ENCODE measurements at regions not wholly inside any gene's neighbourhood (a gene's known extent, or its start where the extent isn't known, plus 50 kb on each side); places are given as distances from the start of the nearest gene placed in this dataset.

DNA sequence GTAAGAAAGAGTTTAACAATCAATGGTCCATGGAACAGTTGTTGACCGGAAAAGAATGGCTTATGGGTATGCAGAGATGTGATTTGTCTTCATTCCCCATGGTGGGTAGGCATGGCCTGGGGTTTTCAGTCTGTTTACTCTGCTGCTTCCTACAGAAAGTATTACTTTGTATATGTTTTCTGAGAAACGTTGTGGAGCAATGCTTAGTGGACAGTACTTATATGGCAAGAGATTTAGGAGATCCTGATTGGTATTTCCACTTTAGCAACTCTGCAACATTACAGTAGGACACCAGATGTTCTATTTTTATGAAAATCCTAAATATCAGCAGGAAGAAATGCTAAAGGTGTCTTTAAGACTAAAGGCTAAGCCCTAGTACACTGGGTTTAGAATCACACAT, 309.1 kb downstream of the AASDHPPT start:
- no peaks in the 10 kb centered on the region for H3K36me3 ChIP-seq (ENCODE audit: control insufficient read depth in 4 of 4, insufficient read depth in 4 of 4, low read length in 3 of 4)
- H3K9me3 ChIP-seq (ENCODE audit: control extremely low read depth in 1 of 5, control insufficient read depth in 4 of 5, insufficient read depth in 2 of 5, low read depth in 1 of 5, low read length in 4 of 5), result no peaks in the 10 kb centered on the region
- no CpG with 5 or more reads among the region's 2 CpGs for WGBS (ENCODE audit: insufficient coverage)
- ChIA-PET CTCF (no interaction called here), POLR2A (no interaction called here)
- no peaks in the 10 kb centered on the region for H3K27me3 ChIP-seq (replicated peaks in 2 of 5; ENCODE audit: control insufficient read depth in 4 of 5, insufficient read depth in 5 of 5, low read length in 4 of 5)
- H3K4me1 ChIP-seq (ENCODE audit: control extremely low read depth in 1 of 4, control insufficient read depth in 4 of 4, insufficient read depth in 4 of 4, low read length in 3 of 4), result no peaks in the 10 kb centered on the region
- DNase-seq, result no peak
- no peak overlapping the region for H3K27ac ChIP-seq (ENCODE audit: insufficient read depth in 1 of 2, low read depth in 1 of 2, low read length in 2 of 2, poor library complexity in 1 of 2, severe bottlenecking in 2 of 2)
- H3K4me3 ChIP-seq (ENCODE audit: control insufficient read depth in 1 of 7, extremely low read depth in 1 of 7, insufficient read depth in 4 of 7, low read depth in 2 of 7, low read length in 6 of 7), result no peak overlapping the region

DNA sequence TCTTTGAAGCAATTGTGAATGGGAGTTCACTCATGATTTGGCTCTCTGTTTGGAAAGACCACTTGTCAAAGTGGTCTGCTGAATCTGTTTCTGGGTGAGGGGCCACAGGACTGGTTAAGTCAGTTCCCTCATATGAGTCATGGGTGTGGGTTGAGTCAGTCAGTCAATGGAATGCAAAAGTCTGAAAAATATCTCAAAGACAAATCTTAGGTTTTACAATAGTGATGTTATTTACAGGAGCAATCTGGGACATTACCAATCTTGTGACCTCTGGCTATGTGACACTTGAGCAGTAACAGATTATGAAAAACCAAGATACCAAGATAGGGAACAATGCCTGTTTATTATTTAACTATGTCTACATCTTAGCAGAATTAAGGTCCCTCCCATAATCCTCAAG, 311.6 kb downstream of the AASDHPPT start:
- POLR2A ChIA-PET, result no interaction called here
- CTCF ChIA-PET, result no interaction called here

DNA sequence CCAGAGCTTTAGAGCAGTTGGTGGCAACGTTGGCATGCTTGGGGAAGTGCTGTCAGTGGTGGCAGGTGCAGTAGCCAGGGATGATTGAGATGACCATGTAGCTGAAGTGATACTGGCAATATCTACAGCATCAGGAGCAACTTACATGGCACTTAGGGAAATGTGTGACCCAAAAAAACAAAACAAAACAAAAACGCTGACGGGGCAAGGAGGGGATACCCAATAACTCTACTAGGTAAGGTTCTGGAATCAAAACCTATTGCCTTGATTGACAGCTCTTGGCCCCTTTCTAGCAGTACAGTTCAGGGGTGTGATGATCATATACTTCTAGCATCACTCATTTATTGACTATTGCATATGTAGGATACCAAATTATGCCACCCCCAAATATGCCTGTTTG, 312.6 kb downstream of the AASDHPPT start:
- WGBS (ENCODE audit: insufficient coverage), result 80% methylated on average over 1 of the region's 3 CpGs
- Histone ChIP-seq H3K36me3 (ENCODE audit: control insufficient read depth in 4 of 4, insufficient read depth in 4 of 4, low read length in 3 of 4) (no peaks in the 10 kb centered on the region), H3K4me1 (ENCODE audit: control extremely low read depth in 1 of 4, control insufficient read depth in 4 of 4, insufficient read depth in 4 of 4, low read length in 3 of 4) (no peaks in the 10 kb centered on the region), H3K27ac (ENCODE audit: insufficient read depth in 1 of 2, low read depth in 1 of 2, low read length in 2 of 2, poor library complexity in 1 of 2, severe bottlenecking in 2 of 2) (no peak overlapping the region), H3K27me3 (replicated peaks in 2 of 5; ENCODE audit: control insufficient read depth in 4 of 5, insufficient read depth in 5 of 5, low read length in 4 of 5) (no peaks in the 10 kb centered on the region), H3K9me3 (ENCODE audit: control extremely low read depth in 1 of 5, control insufficient read depth in 4 of 5, insufficient read depth in 2 of 5, low read depth in 1 of 5, low read length in 4 of 5) (no peaks in the 10 kb centered on the region), H3K4me3 (ENCODE audit: control insufficient read depth in 1 of 7, extremely low read depth in 1 of 7, insufficient read depth in 4 of 7, low read depth in 2 of 7, low read length in 6 of 7) (no peak overlapping the region)
- CTCF ChIA-PET, result no interaction called here
- POLR2A ChIA-PET, result no interaction called here
- no peak for DNase-seq

More for the DNA sequence above, 311.6 kb downstream of the AASDHPPT start:
- Histone ChIP-seq H3K4me3 (ENCODE audit: control insufficient read depth in 1 of 7, extremely low read depth in 1 of 7, insufficient read depth in 4 of 7, low read depth in 2 of 7, low read length in 6 of 7) (no peak overlapping the region), H3K27me3 (replicated peaks in 2 of 5; ENCODE audit: control insufficient read depth in 4 of 5, insufficient read depth in 5 of 5, low read length in 4 of 5) (no peaks in the 10 kb centered on the region), H3K27ac (ENCODE audit: insufficient read depth in 1 of 2, low read depth in 1 of 2, low read length in 2 of 2, poor library complexity in 1 of 2, severe bottlenecking in 2 of 2) (no peak overlapping the region), H3K9me3 (ENCODE audit: control extremely low read depth in 1 of 5, control insufficient read depth in 4 of 5, insufficient read depth in 2 of 5, low read depth in 1 of 5, low read length in 4 of 5) (no peaks in the 10 kb centered on the region), H3K36me3 (ENCODE audit: control insufficient read depth in 4 of 4, insufficient read depth in 4 of 4, low read length in 3 of 4) (no peaks in the 10 kb centered on the region), H3K4me1 (ENCODE audit: control extremely low read depth in 1 of 4, control insufficient read depth in 4 of 4, insufficient read depth in 4 of 4, low read length in 3 of 4) (no peaks in the 10 kb centered on the region)
- DNase-seq, result no peak

- no peaks in the 10 kb centered on the region for H3K27me3 ChIP-seq (replicated peaks in 2 of 5; ENCODE audit: control insufficient read depth in 4 of 5, insufficient read depth in 5 of 5, low read length in 4 of 5)
- WGBS (ENCODE audit: insufficient coverage), result no CpG with 5 or more reads among the region's 2 CpGs
- CTCF ChIA-PET, result no interaction called here
These were observed 314.4 kb downstream of the AASDHPPT start for GRCh38 chr11:106391771-106392420.

DNA sequence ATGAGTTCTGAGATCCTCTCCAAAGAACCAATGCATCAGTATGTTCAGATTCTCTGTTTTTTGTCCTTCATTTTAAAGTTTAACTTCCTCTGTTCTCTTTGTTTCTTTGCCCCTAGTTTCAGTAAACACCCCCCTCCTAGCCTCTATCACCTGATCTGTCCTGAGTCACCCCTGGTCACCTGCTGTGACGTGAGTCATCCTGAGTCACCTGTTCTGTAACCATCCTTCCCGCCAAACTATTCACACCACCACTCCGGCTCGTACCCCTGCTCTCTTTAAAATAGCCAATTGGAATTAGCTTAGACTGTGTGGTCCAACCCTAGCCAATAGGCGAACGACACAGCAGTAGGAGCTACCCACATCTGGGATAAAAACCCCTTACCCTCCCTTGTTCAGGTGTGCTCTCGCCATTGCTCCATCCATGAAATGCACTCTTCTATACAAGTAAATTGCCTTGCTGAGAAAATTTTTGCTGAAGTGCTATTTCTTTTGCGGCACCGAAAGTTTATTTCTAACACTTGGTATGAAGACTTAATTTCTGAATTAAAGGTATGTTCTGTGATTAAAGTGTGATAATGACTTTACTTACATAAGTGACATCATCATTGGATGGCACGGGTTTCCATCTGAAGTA, 318.4 kb downstream of the AASDHPPT start:
- Histone ChIP-seq H3K27me3 (replicated peaks in 2 of 5; ENCODE audit: control insufficient read depth in 4 of 5, insufficient read depth in 5 of 5, low read length in 4 of 5) (no peaks in the 10 kb centered on the region), H3K4me1 (ENCODE audit: control extremely low read depth in 1 of 4, control insufficient read depth in 4 of 4, insufficient read depth in 4 of 4, low read length in 3 of 4) (no peaks in the 10 kb centered on the region), H3K36me3 (ENCODE audit: control insufficient read depth in 4 of 4, insufficient read depth in 4 of 4, low read length in 3 of 4) (no peaks in the 10 kb centered on the region), H3K9me3 (ENCODE audit: control extremely low read depth in 1 of 5, control insufficient read depth in 4 of 5, insufficient read depth in 2 of 5, low read depth in 1 of 5, low read length in 4 of 5) (no peaks in the 10 kb centered on the region), H3K4me3 (ENCODE audit: control insufficient read depth in 1 of 7, extremely low read depth in 1 of 7, insufficient read depth in 4 of 7, low read depth in 2 of 7, low read length in 6 of 7) (no peak overlapping the region), H3K27ac (ENCODE audit: insufficient read depth in 1 of 2, low read depth in 1 of 2, low read length in 2 of 2, poor library complexity in 1 of 2, severe bottlenecking in 2 of 2) (no peak overlapping the region)
- 100% methylated on average over 8 of the region's 10 CpGs for WGBS (ENCODE audit: insufficient coverage)
- DNase-seq, result no peak
- POLR2A ChIA-PET, result no interaction called here
- CTCF ChIA-PET, result no interaction called here

More at GRCh38 chr11:106391771-106392420, 314.4 kb downstream of the AASDHPPT start:
- Histone ChIP-seq H3K36me3 (ENCODE audit: control insufficient read depth in 4 of 4, insufficient read depth in 4 of 4, low read length in 3 of 4) (no peaks in the 10 kb centered on the region), H3K4me1 (ENCODE audit: control extremely low read depth in 1 of 4, control insufficient read depth in 4 of 4, insufficient read depth in 4 of 4, low read length in 3 of 4) (no peaks in the 10 kb centered on the region), H3K9me3 (ENCODE audit: control extremely low read depth in 1 of 5, control insufficient read depth in 4 of 5, insufficient read depth in 2 of 5, low read depth in 1 of 5, low read length in 4 of 5) (no peaks in the 10 kb centered on the region), H3K27ac (ENCODE audit: insufficient read depth in 1 of 2, low read depth in 1 of 2, low read length in 2 of 2, poor library complexity in 1 of 2, severe bottlenecking in 2 of 2) (no peak overlapping the region), H3K4me3 (ENCODE audit: control insufficient read depth in 1 of 7, extremely low read depth in 1 of 7, insufficient read depth in 4 of 7, low read depth in 2 of 7, low read length in 6 of 7) (no peak overlapping the region)
- no peak for DNase-seq
- POLR2A ChIA-PET, result no interaction called here

DNA sequence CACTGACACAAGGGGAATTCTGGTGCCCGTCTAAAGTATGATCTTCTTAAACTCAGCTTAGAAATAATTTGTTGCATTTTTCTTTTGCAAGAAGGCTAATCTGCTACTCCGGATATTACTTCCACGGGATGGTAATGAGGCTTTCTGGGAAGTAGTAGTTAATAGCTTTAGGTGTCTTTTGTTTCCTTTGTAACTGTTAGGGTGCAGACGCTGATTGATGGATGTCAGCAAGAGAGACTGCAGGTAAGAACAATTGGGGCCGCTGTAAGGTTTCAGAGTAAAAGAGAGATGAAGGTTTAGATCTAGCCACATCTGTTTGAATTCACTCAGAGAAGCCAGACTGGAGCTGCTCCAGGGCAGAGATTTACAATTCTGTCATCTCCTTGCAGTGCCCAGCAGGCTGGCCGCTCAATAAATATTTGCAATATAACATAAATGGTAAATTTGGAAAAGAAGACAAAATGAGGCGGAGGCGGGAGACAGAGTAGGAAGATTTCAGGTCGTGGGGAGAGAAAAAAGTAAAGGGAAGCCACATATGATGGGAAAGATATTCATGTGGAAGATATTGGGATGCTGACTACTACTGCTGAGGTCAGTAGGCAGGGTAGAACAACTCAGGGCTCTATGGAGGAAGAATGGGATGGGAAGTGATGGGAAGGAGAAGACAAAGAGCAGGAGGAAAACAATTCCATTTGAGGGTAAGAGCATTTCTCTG, 320.5 kb downstream of the AASDHPPT start:
- ChIA-PET CTCF (no interaction called here), POLR2A (no interaction called here)
- DNase-seq, result no peak
- Histone ChIP-seq H3K4me1 (ENCODE audit: control extremely low read depth in 1 of 4, control insufficient read depth in 4 of 4, insufficient read depth in 4 of 4, low read length in 3 of 4) (no peaks in the 10 kb centered on the region), H3K27me3 (replicated peaks in 2 of 5; ENCODE audit: control insufficient read depth in 4 of 5, insufficient read depth in 5 of 5, low read length in 4 of 5) (no peaks in the 10 kb centered on the region), H3K9me3 (ENCODE audit: control extremely low read depth in 1 of 5, control insufficient read depth in 4 of 5, insufficient read depth in 2 of 5, low read depth in 1 of 5, low read length in 4 of 5) (no peaks in the 10 kb centered on the region), H3K36me3 (ENCODE audit: control insufficient read depth in 4 of 4, insufficient read depth in 4 of 4, low read length in 3 of 4) (no peaks in the 10 kb centered on the region), H3K4me3 (ENCODE audit: control insufficient read depth in 1 of 7, extremely low read depth in 1 of 7, insufficient read depth in 4 of 7, low read depth in 2 of 7, low read length in 6 of 7) (no peak overlapping the region), H3K27ac (ENCODE audit: insufficient read depth in 1 of 2, low read depth in 1 of 2, low read length in 2 of 2, poor library complexity in 1 of 2, severe bottlenecking in 2 of 2) (no peak overlapping the region)
- 52% methylated on average over 6 of the region's 9 CpGs for WGBS (ENCODE audit: insufficient coverage)

DNA sequence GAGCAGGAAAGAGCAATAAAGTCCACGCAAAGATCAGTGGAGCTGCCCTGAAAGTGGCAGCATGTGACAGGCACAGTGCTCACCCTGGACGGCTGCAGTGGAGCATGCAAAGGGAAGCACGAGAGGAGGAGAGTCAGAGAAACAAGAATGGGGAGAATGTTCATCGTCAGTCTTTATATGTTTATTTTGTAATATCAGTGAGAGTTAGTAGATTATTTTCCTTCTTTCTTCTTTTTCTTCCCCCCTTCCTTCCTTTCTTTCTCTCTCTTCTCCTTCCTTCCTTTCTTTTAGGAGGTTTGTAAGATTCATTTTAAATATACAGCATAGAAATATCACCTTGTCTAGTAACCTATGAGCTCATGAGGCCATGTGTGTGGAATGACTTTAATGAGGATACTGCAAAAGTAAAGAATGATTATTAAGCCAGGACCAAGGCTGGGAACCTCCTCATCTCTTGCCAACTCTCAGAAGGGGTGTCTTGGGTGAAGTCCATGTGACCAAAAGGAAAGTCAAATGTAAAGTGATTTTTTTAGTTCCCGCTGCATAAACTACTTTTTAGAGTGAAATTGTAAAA, 321.1 kb downstream of the AASDHPPT start:
- Histone ChIP-seq H3K27ac (ENCODE audit: insufficient read depth in 1 of 2, low read depth in 1 of 2, low read length in 2 of 2, poor library complexity in 1 of 2, severe bottlenecking in 2 of 2) (no peak overlapping the region), H3K4me3 (ENCODE audit: control insufficient read depth in 1 of 7, extremely low read depth in 1 of 7, insufficient read depth in 4 of 7, low read depth in 2 of 7, low read length in 6 of 7) (no peak overlapping the region), H3K9me3 (ENCODE audit: control extremely low read depth in 1 of 5, control insufficient read depth in 4 of 5, insufficient read depth in 2 of 5, low read depth in 1 of 5, low read length in 4 of 5) (no peaks in the 10 kb centered on the region), H3K36me3 (ENCODE audit: control insufficient read depth in 4 of 4, insufficient read depth in 4 of 4, low read length in 3 of 4) (no peaks in the 10 kb centered on the region), H3K27me3 (replicated peaks in 2 of 5; ENCODE audit: control insufficient read depth in 4 of 5, insufficient read depth in 5 of 5, low read length in 4 of 5) (no peaks in the 10 kb centered on the region), H3K4me1 (ENCODE audit: control extremely low read depth in 1 of 4, control insufficient read depth in 4 of 4, insufficient read depth in 4 of 4, low read length in 3 of 4) (no peaks in the 10 kb centered on the region)
- ChIA-PET CTCF (no interaction called here), POLR2A (no interaction called here)
- WGBS (ENCODE audit: insufficient coverage), result 66% methylated on average over 3 of the region's 5 CpGs
- no peak for DNase-seq

Measured in common myeloid progenitor, CD34-positive (primary cell).